GM19455 (cell line): ENCODE measurements at regions not wholly inside any gene's neighbourhood (a gene's known extent, or its start where the extent isn't known, plus 50 kb on each side); places are given as distances from the start of the nearest gene placed in this dataset.

Experiments used
- ATAC-seq: cut with Tn5 transposase; IDR thresholded peaks from one replicate; pipeline ENCODE4 v1.9.1; 2021; ENCODE audit not compliant: unreplicated experiment

DNA sequence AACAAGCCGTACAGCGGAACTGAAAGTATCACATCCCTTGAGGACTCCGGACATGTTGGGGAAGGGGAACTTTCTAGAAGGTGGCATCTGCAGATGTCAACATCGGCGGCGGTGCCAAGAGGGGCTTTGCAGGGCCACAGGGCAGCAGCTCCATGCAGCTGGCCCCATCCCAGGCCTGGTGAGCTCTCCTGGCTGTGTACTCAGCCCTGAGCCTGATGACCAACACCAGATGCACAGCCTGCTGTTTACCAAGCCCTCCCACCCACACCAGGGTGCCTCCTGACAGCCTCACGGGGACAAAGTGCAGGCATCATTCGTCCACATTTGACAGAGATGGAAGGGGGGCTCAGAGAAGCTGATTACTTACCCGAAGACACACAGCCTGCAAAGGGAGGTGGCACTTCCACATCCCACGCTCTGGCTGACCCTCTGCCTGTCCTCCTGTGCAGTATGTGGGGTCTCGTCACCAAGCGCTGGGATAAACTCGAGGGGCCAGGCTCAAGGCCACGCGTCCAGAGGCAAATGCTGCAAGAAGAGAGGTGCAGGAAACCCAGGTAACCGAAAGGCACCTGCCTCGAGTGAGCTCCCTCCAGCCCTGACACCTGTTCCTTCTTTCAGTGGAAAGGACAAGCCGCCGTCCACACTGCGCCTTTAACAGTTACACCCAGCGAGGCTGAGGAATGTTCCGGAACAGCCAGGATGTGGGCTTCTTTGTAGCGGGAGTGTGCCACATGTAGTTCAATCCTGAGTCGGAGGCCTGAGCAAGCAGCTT, 69.0 kb upstream of the ASAP2 start:
- ATAC-seq = no peak

GRCh38 chr2:9135822-9136558, 70.6 kb upstream of the ASAP2 start:
- no peak for ATAC-seq

- ATAC-seq = no peak
Observed at GRCh38 chr2:9127316-9127715, 79.3 kb upstream of the ASAP2 start.

DNA sequence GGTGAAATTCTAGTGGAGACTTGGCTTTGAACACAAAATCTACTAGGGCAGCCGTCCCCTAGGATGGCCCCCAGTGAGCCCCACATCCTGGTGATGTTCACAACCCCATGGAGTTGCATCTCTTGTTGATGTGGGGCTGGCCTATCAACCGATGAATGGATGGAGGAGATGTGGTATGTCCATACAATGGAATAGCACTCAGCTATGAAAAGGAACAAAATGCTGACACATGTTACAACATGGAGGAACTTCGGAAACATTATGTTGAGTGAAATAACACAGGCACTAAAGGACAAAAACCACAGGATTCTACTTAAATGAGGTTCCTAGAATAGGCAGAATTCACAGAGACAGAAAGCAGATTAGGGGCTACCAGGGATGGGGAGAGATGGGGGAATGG, 80.1 kb upstream of the ASAP2 start:
- ATAC-seq = no peak

DNA sequence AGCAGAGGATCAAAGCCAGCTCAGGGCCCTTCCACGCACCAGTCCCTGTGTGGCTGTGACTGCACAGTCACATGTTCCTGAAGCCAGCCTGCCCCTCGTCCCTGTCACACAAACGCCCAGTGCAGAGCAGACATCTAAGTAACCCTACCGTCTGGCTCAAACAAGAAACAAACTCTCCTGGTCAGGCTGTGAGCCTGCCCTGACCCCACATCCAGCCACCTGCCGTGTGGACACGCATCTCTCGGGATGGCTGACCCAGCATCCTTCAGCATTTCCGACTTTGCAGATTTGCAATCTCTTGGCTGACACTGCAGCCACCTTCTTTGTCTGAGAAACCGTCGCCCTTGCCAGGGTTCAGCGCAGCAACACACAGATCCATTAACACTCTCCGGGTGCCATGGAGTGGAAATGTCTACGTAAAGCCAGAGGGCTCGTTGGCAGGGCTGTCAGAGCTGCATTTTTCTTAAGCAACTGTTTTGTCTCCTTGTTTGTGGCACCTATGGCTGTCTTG, 82.3 kb upstream of the ASAP2 start:
- no peak for ATAC-seq

DNA sequence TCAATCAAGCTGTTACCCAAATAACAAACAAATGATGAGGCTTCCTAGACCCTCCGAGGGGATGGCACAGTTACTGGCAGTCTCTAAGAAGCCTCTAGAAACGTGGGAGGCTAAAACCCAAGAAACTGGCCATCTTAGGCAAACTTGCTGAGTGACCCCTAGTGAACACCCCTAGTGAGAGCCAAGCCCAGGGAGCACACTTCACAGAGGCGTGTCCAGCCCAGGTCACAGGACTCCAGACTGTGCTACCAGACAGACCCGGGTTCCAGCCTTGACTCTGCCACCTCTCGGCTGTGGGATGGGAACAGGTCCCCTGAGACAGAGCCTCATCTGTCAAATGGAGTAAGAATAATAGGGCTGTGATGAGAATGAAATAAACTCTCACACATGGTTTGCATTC, 83.5 kb upstream of the ASAP2 start:
- ATAC-seq = no peak

- ATAC-seq = no peak
Observed at GRCh38 chr2:9122367-9122766, 84.2 kb upstream of the ASAP2 start.

DNA sequence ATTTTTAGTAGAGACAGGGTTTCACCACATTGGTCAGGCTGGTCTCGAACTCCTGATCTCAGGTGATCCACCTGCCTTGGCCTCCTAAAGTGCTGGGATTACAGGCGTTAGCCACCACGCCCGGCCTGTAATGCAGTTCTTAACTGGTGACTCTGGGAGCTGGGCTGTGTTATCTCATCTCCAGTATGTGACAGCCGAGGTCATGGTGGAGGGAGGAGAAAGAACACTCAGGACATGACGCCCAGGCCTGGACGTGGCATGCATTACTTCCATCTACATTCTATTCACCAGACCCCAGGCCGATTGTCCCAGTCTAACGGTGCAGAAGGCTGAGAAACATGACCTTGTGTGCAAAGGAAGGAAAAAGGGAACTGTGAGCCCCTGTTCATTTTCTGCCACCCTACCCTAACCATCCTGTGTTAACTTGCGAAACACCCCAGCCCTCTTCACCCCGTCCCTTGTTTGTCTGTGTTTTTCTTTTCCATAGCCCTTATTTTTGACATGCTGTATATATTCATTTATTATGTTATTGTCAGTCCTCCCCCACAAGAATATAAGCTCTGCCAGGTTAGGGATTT, 88.1 kb upstream of the ASAP2 start:
- ATAC-seq = no peak

GRCh38 chr2:9115229-9115628, 91.4 kb upstream of the ASAP2 start:
- no peak for ATAC-seq

GRCh38 chr2:9114458-9114857, 92.2 kb upstream of the ASAP2 start:
- ATAC-seq = no peak

DNA sequence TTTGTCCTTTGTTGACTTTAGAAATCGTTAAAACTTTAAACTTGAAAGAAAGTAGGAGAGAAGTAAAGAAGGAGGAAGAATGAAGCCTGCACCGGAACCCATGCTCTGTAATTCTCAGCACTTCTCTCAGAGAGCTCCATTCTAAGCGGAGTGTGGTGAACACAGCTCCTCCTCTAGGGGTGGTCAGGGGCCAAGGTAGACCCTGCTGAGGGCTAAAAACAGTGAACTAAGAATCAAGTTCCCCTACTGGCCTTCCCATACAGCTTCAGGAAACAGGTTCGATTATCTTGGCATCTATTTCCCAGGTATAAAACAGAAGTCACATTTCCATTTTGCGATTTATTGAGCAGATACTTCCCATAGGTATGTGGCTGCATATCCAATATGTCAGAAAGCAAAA, 92.7 kb upstream of the ASAP2 start:
- no peak for ATAC-seq

- ATAC-seq = no peak
Observed at GRCh38 chr2:9113262-9113661, 93.3 kb upstream of the ASAP2 start.

- no peak for ATAC-seq
Observed at GRCh38 chr2:9112079-9112721, 94.4 kb upstream of the ASAP2 start.

- ATAC-seq = no peak
Observed at GRCh38 chr2:9110893-9111569, 95.6 kb upstream of the ASAP2 start.

GRCh38 chr2:9110346-9110884, 96.2 kb upstream of the ASAP2 start:
- ATAC-seq = no peak

DNA sequence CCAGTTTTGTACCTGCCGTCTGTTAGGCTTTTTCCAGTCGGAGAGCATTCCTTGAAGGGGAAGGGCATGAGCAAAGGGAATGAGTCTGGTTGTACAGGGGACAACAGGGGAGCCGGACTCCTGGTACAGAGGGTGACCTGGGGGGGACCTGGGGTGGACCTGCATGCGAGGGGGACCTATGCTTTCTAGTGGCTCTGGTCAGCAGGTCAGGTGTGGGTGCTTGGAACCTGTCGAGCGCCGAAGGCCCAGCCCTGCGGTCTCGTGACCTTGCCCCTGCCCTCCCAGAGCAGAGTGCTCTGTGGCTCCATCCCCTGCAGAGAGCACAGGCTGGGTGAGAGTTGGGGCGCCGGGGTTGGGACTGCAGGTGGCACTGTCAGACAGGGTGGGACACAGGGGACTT, 96.7 kb upstream of the ASAP2 start:
- ATAC-seq = no peak

DNA sequence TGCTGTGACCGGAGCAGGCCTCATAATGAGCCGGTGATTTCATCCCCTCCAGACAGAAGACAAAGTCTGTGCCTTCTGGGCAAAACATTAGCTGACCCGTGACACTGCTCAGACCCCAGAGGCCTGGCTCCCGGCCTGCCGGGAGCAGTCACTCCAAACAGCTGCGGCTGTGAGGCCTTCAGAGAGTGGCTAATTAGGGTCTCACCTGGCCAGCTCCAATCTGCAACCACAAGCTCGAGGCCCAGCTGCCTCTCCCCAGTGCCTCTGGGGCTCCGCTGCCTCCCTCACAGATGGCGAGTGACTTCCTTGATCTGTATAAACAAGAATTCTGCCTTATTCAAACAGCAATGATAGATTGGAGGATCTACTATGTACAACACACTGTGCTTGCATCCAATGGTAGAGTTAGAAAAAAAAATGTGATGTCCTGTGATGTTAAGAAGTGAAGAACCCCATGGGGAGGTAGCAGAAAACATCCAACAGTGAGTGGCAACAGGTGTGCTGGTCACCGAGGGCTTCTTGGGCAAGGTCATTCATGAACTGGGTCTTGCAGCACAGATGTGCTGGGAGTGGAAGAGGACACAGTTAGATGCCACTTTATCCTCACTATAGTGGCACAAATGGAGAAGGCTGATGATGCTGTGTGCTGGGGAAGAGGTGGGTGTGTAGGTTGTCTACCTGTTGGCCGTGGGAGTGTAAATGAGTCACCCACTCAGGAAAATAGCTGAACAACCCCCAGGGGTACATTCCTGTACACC, 98.2 kb upstream of the ASAP2 start:
- no peak for ATAC-seq

DNA sequence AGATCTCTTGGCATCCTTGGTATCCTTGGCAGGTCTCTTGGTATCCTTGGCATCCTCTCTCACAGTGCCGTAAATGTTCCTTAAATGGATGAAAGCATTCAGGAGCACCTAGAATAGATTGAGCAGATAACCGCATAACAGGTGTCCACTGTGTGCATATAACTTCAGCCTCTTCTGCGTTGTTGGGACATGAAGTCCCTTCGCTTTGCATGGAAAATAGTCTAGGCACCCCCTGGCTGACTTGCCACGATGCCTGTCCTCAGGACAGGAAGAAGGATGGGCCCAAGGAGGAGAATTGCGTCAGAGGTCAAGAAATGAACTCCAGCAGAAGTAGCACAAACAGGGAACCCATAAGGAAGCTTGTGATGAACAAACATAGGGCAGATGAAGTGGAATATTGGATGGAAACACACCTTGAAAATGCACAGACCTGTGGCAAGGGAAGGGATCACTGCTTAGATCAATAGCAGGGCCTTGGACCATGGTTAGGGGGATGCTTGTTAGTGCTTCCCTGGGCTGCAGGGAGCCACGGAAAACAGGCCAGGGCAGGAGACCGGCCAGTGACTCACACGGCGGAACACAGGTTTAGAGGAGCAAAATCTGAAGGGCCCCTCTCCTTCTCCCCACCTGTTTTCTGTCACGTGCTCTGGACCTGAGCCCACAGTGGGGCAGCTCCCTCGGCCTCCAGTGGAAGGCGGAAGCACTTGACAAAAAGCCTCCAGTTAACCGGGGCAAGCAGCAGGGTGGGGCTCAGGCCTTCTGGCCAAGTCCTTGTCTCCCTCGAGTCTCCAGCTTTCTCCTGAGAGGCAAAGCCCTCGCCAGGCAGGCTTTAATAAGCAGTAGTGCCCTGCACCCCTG, 99.2 kb upstream of the ASAP2 start:
- ATAC-seq = no peak
